Osteoblast (primary cell): ENCODE measurements at regions not wholly inside any gene's neighbourhood (a gene's known extent, or its start where the extent isn't known, plus 50 kb on each side); places are given as distances from the start of the nearest gene placed in this dataset.
A peak's percentile ranks its signal among the peaks of the same experiment; 100 is the strongest.
"Not testable (repeated sequence)": the region's sequence is repeated elsewhere in the genome, so short reads cannot be mapped to it uniquely, and the experiment has no call there.

Source experiments
- DNase-seq: peaks from one replicate; pipeline ENCODE4 v3.0.0; 2011; ENCODE audit warnings: low spot score, mixed read lengths; ENCODE audit not compliant: insufficient read length; ENCODE audit errors: missing footprints
- H2AFZ ChIP-seq: 2 replicates; pipeline ENCODE4 v1.6.0; 2011; ENCODE audit warnings: mild to moderate bottlenecking, low read length
- H3K27ac ChIP-seq: 2 replicates; pipeline ENCODE4 v1.5.1; 2011; ENCODE audit warnings: mild to moderate bottlenecking, low read depth, low read length, moderate library complexity
- H3K27me3 ChIP-seq: 2 replicates; pipeline ENCODE4 v1.6.0; 2012; ENCODE audit warnings: mild to moderate bottlenecking, control low read depth, inconsistent platforms, low read length, moderate library complexity; ENCODE audit not compliant: insufficient read depth
- H3K36me3 ChIP-seq: 2 replicates; pipeline ENCODE4 v1.5.1; 2011; ENCODE audit warnings: mild to moderate bottlenecking, low read length, control low read depth, moderate library complexity; ENCODE audit not compliant: insufficient read depth
- H3K4me1 ChIP-seq: 2 replicates; pipeline ENCODE4 v1.5.1; 2011; ENCODE audit warnings: mild to moderate bottlenecking, low read length, control low read depth, moderate library complexity; ENCODE audit not compliant: insufficient read depth
- H3K4me2 ChIP-seq: 2 replicates; pipeline ENCODE4 v1.6.0; 2011; ENCODE audit warnings: mild to moderate bottlenecking, low read length; ENCODE audit not compliant: insufficient read depth
- H3K4me3 ChIP-seq: fragments of 200-600 bp; sonication (generic); 3 replicates; pipeline ENCODE4 v1.5.1; 2012; ENCODE audit warnings: mild to moderate bottlenecking, low read length, inconsistent platforms; ENCODE audit not compliant: insufficient read depth
- H3K79me2 ChIP-seq: 2 replicates; pipeline ENCODE4 v1.6.0; 2012; ENCODE audit warnings: mild to moderate bottlenecking, low read length, control low read depth, inconsistent platforms; ENCODE audit not compliant: insufficient read depth
- H3K9me3 ChIP-seq: 2 replicates; pipeline ENCODE4 v1.5.1; 2011; ENCODE audit warnings: low read depth, low read length, control low read depth
- H4K20me1 ChIP-seq: 2 replicates; pipeline ENCODE4 v1.6.0; 2012; ENCODE audit warnings: mild to moderate bottlenecking, low read length, control low read depth; ENCODE audit not compliant: insufficient read depth
- TF ChIP-seq, protein P1 (sequence below): IDR thresholded peaks from 2 replicates; pipeline ENCODE4 v1.5.1; 2011; ENCODE audit warnings: mild to moderate bottlenecking, low read depth, low read length, moderate library complexity; ENCODE audit errors: extremely low read depth

DNA sequence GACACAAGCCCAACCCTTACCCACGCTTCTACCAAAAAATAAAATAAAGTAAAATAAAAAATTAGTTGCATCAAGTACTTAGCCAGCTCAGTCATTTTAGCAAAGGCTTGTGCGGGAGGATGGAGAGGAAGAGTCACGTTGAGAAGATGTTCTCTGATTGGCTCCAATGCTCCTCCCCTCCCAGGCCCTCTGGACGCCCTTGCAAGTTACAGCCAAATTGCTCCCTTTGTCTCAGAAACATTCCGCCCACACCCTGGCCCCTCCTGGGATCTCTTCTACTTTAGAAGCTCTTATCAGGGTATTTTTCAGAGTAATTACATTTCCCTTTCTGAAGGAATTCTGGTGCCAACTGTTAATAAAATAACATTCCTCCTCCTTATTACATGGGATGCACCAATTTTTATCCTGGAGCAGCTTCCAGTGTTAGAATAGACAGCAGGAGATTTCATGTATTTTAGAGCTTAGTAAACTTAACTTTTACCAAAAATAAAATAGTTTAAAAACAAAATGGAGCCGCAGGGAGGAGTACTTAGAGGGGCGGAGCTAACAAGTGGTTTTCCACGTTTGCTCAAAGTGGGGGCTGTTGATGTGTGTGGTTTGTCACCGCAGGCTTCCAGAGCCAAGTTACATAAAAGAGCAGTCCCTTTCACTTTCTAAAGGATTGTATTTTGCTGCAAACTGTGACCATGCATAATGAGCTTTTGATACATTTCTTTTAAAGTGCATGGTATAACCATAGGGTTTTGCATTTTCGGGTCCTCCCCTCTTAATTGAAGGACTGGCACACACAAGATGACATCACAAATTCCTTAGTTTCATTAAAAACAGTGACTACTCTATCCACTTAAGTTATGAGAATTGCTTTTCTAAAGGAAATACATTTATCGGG, 71.7 kb upstream of the RAP1B start:
- Histone ChIP-seq H3K4me3 (peak overlapping the region; percentile 66), H3K27ac (peak overlapping the region; percentile 92)

GRCh38 chr12:68539615-68539952, 71.1 kb upstream of the RAP1B start:
- no peaks in the 10 kb centered on the region for H3K36me3 ChIP-seq
- peaks cover 14% of the 10 kb centered on the region for H3K4me1 ChIP-seq
- H3K27me3 ChIP-seq, result no peaks in the 10 kb centered on the region
- peak overlapping the region; percentile 92 for H3K27ac ChIP-seq
- H3K4me3 ChIP-seq, result peak overlapping the region; percentile 66
- H2AFZ ChIP-seq, result peak overlapping the region; percentile 45
- H3K4me2 ChIP-seq, result peak overlapping the region; percentile 88
- TF ChIP-seq, protein P1, sequence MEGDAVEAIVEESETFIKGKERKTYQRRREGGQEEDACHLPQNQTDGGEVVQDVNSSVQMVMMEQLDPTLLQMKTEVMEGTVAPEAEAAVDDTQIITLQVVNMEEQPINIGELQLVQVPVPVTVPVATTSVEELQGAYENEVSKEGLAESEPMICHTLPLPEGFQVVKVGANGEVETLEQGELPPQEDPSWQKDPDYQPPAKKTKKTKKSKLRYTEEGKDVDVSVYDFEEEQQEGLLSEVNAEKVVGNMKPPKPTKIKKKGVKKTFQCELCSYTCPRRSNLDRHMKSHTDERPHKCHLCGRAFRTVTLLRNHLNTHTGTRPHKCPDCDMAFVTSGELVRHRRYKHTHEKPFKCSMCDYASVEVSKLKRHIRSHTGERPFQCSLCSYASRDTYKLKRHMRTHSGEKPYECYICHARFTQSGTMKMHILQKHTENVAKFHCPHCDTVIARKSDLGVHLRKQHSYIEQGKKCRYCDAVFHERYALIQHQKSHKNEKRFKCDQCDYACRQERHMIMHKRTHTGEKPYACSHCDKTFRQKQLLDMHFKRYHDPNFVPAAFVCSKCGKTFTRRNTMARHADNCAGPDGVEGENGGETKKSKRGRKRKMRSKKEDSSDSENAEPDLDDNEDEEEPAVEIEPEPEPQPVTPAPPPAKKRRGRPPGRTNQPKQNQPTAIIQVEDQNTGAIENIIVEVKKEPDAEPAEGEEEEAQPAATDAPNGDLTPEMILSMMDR, result no peak
- no peaks in the 10 kb centered on the region for H3K9me3 ChIP-seq
- no peaks in the 10 kb centered on the region for H3K79me2 ChIP-seq
- DNase-seq, result peak; percentile 30
- no peaks in the 10 kb centered on the region for H4K20me1 ChIP-seq

More for the DNA sequence above, 71.7 kb upstream of the RAP1B start:
- Histone ChIP-seq H3K4me2 (peak overlapping the region; percentile 88), H3K27me3 (no peaks in the 10 kb centered on the region), H4K20me1 (no peaks in the 10 kb centered on the region), H3K36me3 (no peaks in the 10 kb centered on the region), H3K9me3 (no peaks in the 10 kb centered on the region), H3K79me2 (no peaks in the 10 kb centered on the region), H3K4me1 (peaks cover 14% of the 10 kb centered on the region), H2AFZ (peak overlapping the region; percentile 45)
- TF ChIP-seq, protein P1, result no peak
- DNase-seq, result peak; percentile 88

- H3K36me3 ChIP-seq, H3K4me2 ChIP-seq, H2AFZ ChIP-seq, H3K27me3 ChIP-seq, H3K79me2 ChIP-seq, H3K9me3 ChIP-seq, H4K20me1 ChIP-seq, DNase-seq, H3K27ac ChIP-seq, H3K4me3 ChIP-seq: not testable (repeated sequence)
- peaks cover 14% of the 10 kb centered on the region for H3K4me1 ChIP-seq
These were observed 69.9 kb upstream of the RAP1B start for GRCh38 chr12:68540768-68541167.

GRCh38 chr12:68547318-68547717, 63.4 kb upstream of the RAP1B start:
- H3K27ac ChIP-seq, H3K36me3 ChIP-seq, H3K9me3 ChIP-seq, H2AFZ ChIP-seq, DNase-seq, H3K79me2 ChIP-seq, H4K20me1 ChIP-seq, H3K4me1 ChIP-seq, H3K4me2 ChIP-seq, H3K27me3 ChIP-seq, H3K4me3 ChIP-seq: not testable (repeated sequence)

GRCh38 chr12:68552605-68553195, 58.0 kb upstream of the RAP1B start:
- H4K20me1 ChIP-seq, DNase-seq, H3K27ac ChIP-seq, H3K27me3 ChIP-seq, H2AFZ ChIP-seq, H3K36me3 ChIP-seq, H3K4me3 ChIP-seq, H3K79me2 ChIP-seq, H3K9me3 ChIP-seq: not testable (repeated sequence)
- Histone ChIP-seq H3K4me1 (peaks cover 15% of the 10 kb centered on the region), H3K4me2 (peak overlapping the region; percentile 53)
